ENCODE measurements at regions not wholly inside any gene's neighbourhood (a gene's known extent, or its start where the extent isn't known, plus 50 kb on each side); places are given as distances from the start of the nearest gene placed in this dataset.
"Not testable (repeated sequence)": the region's sequence is repeated elsewhere in the genome, so short reads cannot be mapped to it uniquely, and the experiment has no call there.

- not testable (repeated sequence) for H3K4me2 ChIP-seq (ENCODE audit: low read length, poor library complexity, severe bottlenecking); H3K4me1 ChIP-seq (ENCODE audit: control insufficient read depth, insufficient read depth, low read depth, low read length); DNase-seq; H3K9ac ChIP-seq (ENCODE audit: low read length); H2BK5ac ChIP-seq (ENCODE audit: low read depth, low read length, poor library complexity, severe bottlenecking); H4K91ac ChIP-seq (ENCODE audit: low read length); H3K18ac ChIP-seq (ENCODE audit: low read depth in 1 of 2, low read length in 2 of 2); H2AFZ ChIP-seq (ENCODE audit: low read depth, low read length); H3K79me1 ChIP-seq (replicated peaks; ENCODE audit: low read length, poor library complexity, severe bottlenecking); H2AK5ac ChIP-seq (ENCODE audit: low read length, severe bottlenecking); H3K4ac ChIP-seq (ENCODE audit: low read depth in 1 of 2, low read length in 2 of 2); H2BK15ac ChIP-seq (ENCODE audit: low read depth, poor library complexity, severe bottlenecking); H3K14ac ChIP-seq (ENCODE audit: low read length in 2 of 2); H2BK120ac ChIP-seq (ENCODE audit: low read depth, low read length); H3K23ac ChIP-seq (ENCODE audit: low read length in 2 of 2); H3K9me3 ChIP-seq (ENCODE audit: control insufficient read depth, low read length); H4K8ac ChIP-seq (ENCODE audit: low read length); H3K4me3 ChIP-seq (ENCODE audit: insufficient read depth in 1 of 2, low read depth in 1 of 2, low read length in 2 of 2); H2BK12ac ChIP-seq (ENCODE audit: low read length in 2 of 2); H3K27ac ChIP-seq (ENCODE audit: low read length, poor library complexity, severe bottlenecking)
- Histone ChIP-seq H3K36me3 (ENCODE audit: control insufficient read depth in 1 of 2, insufficient read depth in 2 of 2, low read depth in 1 of 2, low read length in 2 of 2) (peaks cover 10 to 27% of the 10 kb centered on the region in 2 experiments), H3K27me3 (ENCODE audit: control insufficient read depth in 1 of 2, insufficient read depth in 1 of 2, low read length in 2 of 2) (peaks cover 0 to 29% of the 10 kb centered on the region in 2 experiments)
- 98% methylated on average over 5 of the region's 5 CpGs for WGBS
Observed at GRCh38 chr22:25480868-25481267, 83.6 kb upstream of the GRK3 start.

- Histone ChIP-seq H2AFZ (ENCODE audit: low read depth, low read length) (no peak overlapping the region), H3K9ac (ENCODE audit: low read length) (no peak overlapping the region), H2AK5ac (ENCODE audit: low read length, severe bottlenecking) (no peak overlapping the region), H3K36me3 (ENCODE audit: control insufficient read depth in 1 of 2, insufficient read depth in 2 of 2, low read depth in 1 of 2, low read length in 2 of 2) (peaks cover 10 to 27% of the 10 kb centered on the region in 2 experiments), H3K27ac (ENCODE audit: low read length, poor library complexity, severe bottlenecking) (no peak overlapping the region), H3K23ac (ENCODE audit: low read length in 2 of 2) (no peak overlapping the region), H3K79me1 (replicated peaks; ENCODE audit: low read length, poor library complexity, severe bottlenecking) (no peaks in the 10 kb centered on the region), H2BK15ac (ENCODE audit: low read depth, poor library complexity, severe bottlenecking) (no peak overlapping the region), H2BK5ac (ENCODE audit: low read depth, low read length, poor library complexity, severe bottlenecking) (no peak overlapping the region), H3K4me2 (ENCODE audit: low read length, poor library complexity, severe bottlenecking) (no peak overlapping the region), H2BK120ac (ENCODE audit: low read depth, low read length) (no peak overlapping the region), H3K4me3 (ENCODE audit: insufficient read depth in 1 of 2, low read depth in 1 of 2, low read length in 2 of 2) (no peak overlapping the region), H3K4ac (ENCODE audit: low read depth in 1 of 2, low read length in 2 of 2) (no peak overlapping the region), H4K8ac (ENCODE audit: low read length) (no peak overlapping the region), H3K18ac (ENCODE audit: low read depth in 1 of 2, low read length in 2 of 2) (no peak overlapping the region), H3K27me3 (ENCODE audit: control insufficient read depth in 1 of 2, insufficient read depth in 1 of 2, low read length in 2 of 2) (peaks cover 0 to 24% of the 10 kb centered on the region in 2 experiments), H3K4me1 (ENCODE audit: control insufficient read depth, insufficient read depth, low read depth, low read length) (peaks cover 6% of the 10 kb centered on the region), H3K9me3 (ENCODE audit: control insufficient read depth, low read length) (peaks cover 7% of the 10 kb centered on the region), H4K91ac (ENCODE audit: low read length) (no peak overlapping the region), H2BK12ac (ENCODE audit: low read length in 2 of 2) (no peak overlapping the region), H3K14ac (ENCODE audit: low read length in 2 of 2) (no peak overlapping the region)
- DNase-seq = no peak
- WGBS = 98% methylated on average over 3 of the region's 5 CpGs
Observed at GRCh38 chr22:25482091-25482760, 82.2 kb upstream of the GRK3 start.

- 99% methylated on average over 3 of the region's 3 CpGs for WGBS
- Histone ChIP-seq H2BK120ac (ENCODE audit: low read depth, low read length) (no peak overlapping the region), H2AK5ac (ENCODE audit: low read length, severe bottlenecking) (no peak overlapping the region), H3K27ac (ENCODE audit: low read length, poor library complexity, severe bottlenecking) (no peak overlapping the region), H3K4me3 (ENCODE audit: insufficient read depth in 1 of 2, low read depth in 1 of 2, low read length in 2 of 2) (no peak overlapping the region), H4K8ac (ENCODE audit: low read length) (no peak overlapping the region), H3K4me1 (ENCODE audit: control insufficient read depth, insufficient read depth, low read depth, low read length) (peaks cover 10% of the 10 kb centered on the region), H3K79me1 (replicated peaks; ENCODE audit: low read length, poor library complexity, severe bottlenecking) (no peaks in the 10 kb centered on the region), H2BK15ac (ENCODE audit: low read depth, poor library complexity, severe bottlenecking) (no peak overlapping the region), H4K91ac (ENCODE audit: low read length) (no peak overlapping the region), H2BK5ac (ENCODE audit: low read depth, low read length, poor library complexity, severe bottlenecking) (no peak overlapping the region), H3K18ac (ENCODE audit: low read depth in 1 of 2, low read length in 2 of 2) (no peak overlapping the region), H3K23ac (ENCODE audit: low read length in 2 of 2) (no peak overlapping the region), H3K36me3 (ENCODE audit: control insufficient read depth in 1 of 2, insufficient read depth in 2 of 2, low read depth in 1 of 2, low read length in 2 of 2) (peaks cover 9 to 27% of the 10 kb centered on the region in 2 experiments), H3K27me3 (ENCODE audit: control insufficient read depth in 1 of 2, insufficient read depth in 1 of 2, low read length in 2 of 2) (peaks cover 0 to 18% of the 10 kb centered on the region in 2 experiments), H3K4me2 (ENCODE audit: low read length, poor library complexity, severe bottlenecking) (no peak overlapping the region), H3K14ac (ENCODE audit: low read length in 2 of 2) (no peak overlapping the region), H2BK12ac (ENCODE audit: low read length in 2 of 2) (no peak overlapping the region), H3K9me3 (ENCODE audit: control insufficient read depth, low read length) (no peaks in the 10 kb centered on the region), H3K9ac (ENCODE audit: low read length) (no peak overlapping the region), H3K4ac (ENCODE audit: low read depth in 1 of 2, low read length in 2 of 2) (no peak overlapping the region), H2AFZ (ENCODE audit: low read depth, low read length) (no peak overlapping the region)
- DNase-seq = no peak
Observed at GRCh38 chr22:25482868-25483639, 81.4 kb upstream of the GRK3 start.

- Histone ChIP-seq H3K4me3 (ENCODE audit: insufficient read depth in 1 of 2, low read depth in 1 of 2, low read length in 2 of 2) (no peak overlapping the region), H3K27me3 (ENCODE audit: control insufficient read depth in 1 of 2, insufficient read depth in 1 of 2, low read length in 2 of 2) (peaks cover 0 to 13% of the 10 kb centered on the region in 2 experiments), H2BK15ac (ENCODE audit: low read depth, poor library complexity, severe bottlenecking) (no peak overlapping the region), H3K4me1 (ENCODE audit: control insufficient read depth, insufficient read depth, low read depth, low read length) (peaks cover 16% of the 10 kb centered on the region), H3K79me1 (replicated peaks; ENCODE audit: low read length, poor library complexity, severe bottlenecking) (no peaks in the 10 kb centered on the region), H3K14ac (ENCODE audit: low read length in 2 of 2) (no peak overlapping the region), H2AFZ (ENCODE audit: low read depth, low read length) (no peak overlapping the region), H2AK5ac (ENCODE audit: low read length, severe bottlenecking) (no peak overlapping the region), H3K23ac (ENCODE audit: low read length in 2 of 2) (no peak overlapping the region), H2BK5ac (ENCODE audit: low read depth, low read length, poor library complexity, severe bottlenecking) (no peak overlapping the region), H2BK120ac (ENCODE audit: low read depth, low read length) (no peak overlapping the region), H3K18ac (ENCODE audit: low read depth in 1 of 2, low read length in 2 of 2) (no peak overlapping the region), H3K9me3 (ENCODE audit: control insufficient read depth, low read length) (no peaks in the 10 kb centered on the region), H2BK12ac (ENCODE audit: low read length in 2 of 2) (no peak overlapping the region), H3K27ac (ENCODE audit: low read length, poor library complexity, severe bottlenecking) (no peak overlapping the region), H3K4ac (ENCODE audit: low read depth in 1 of 2, low read length in 2 of 2) (no peak overlapping the region), H3K36me3 (ENCODE audit: control insufficient read depth in 1 of 2, insufficient read depth in 2 of 2, low read depth in 1 of 2, low read length in 2 of 2) (peaks cover 7 to 27% of the 10 kb centered on the region in 2 experiments), H3K9ac (ENCODE audit: low read length) (no peak overlapping the region), H4K91ac (ENCODE audit: low read length) (no peak overlapping the region), H4K8ac (ENCODE audit: low read length) (no peak overlapping the region), H3K4me2 (ENCODE audit: low read length, poor library complexity, severe bottlenecking) (no peak overlapping the region)
- no peak for DNase-seq
- 84% methylated on average over 1 of the region's 1 CpG for WGBS
Observed at GRCh38 chr22:25483931-25484330, 80.5 kb upstream of the GRK3 start.
